Activated naive CD4-positive, alpha-beta T cell treated with anti-CD3 and anti-CD28 coated beads, Interleukin-2, amount 50 U/mL, for 24 hours (primary cell): ENCODE measurements at regions not wholly inside any gene's neighbourhood (a gene's known extent, or its start where the extent isn't known, plus 50 kb on each side); places are given as distances from the start of the nearest gene placed in this dataset.

Source experiments
- H3K27ac Mint-ChIP-seq: one replicate; pipeline ENCODE4 v1.8.0; 2021; ENCODE audit warnings: mild to moderate bottlenecking, mixed read lengths
- H3K27me3 Mint-ChIP-seq: one replicate; pipeline ENCODE4 v1.8.0; 2021; ENCODE audit warnings: mixed read lengths
- H3K36me3 Mint-ChIP-seq: one replicate; pipeline ENCODE4 v1.8.0; 2021; ENCODE audit warnings: mixed read lengths
- H3K4me1 Mint-ChIP-seq: one replicate; pipeline ENCODE4 v1.8.0; 2021; ENCODE audit warnings: mixed read lengths
- H3K4me3 Mint-ChIP-seq: one replicate; pipeline ENCODE4 v1.8.0; 2021; ENCODE audit warnings: mild to moderate bottlenecking, mixed read lengths
- H3K9me3 Mint-ChIP-seq: one replicate; pipeline ENCODE4 v1.8.0; 2021; ENCODE audit warnings: mixed read lengths

GRCh38 chr2:238596571-238597551 is 170.1 kb downstream of the ASB1 start:
- H3K9me3 Mint-ChIP-seq, result no peaks in the 10 kb centered on the region
- H3K27ac Mint-ChIP-seq, result no peak overlapping the region
- no peaks in the 10 kb centered on the region for H3K36me3 Mint-ChIP-seq
- no peak overlapping the region for H3K4me3 Mint-ChIP-seq
- H3K4me1 Mint-ChIP-seq, result no peaks in the 10 kb centered on the region
- no peaks in the 10 kb centered on the region for H3K27me3 Mint-ChIP-seq

- H3K27me3 Mint-ChIP-seq, result peaks cover 3% of the 10 kb centered on the region
- H3K36me3 Mint-ChIP-seq, result no peaks in the 10 kb centered on the region
- no peaks in the 10 kb centered on the region for H3K4me1 Mint-ChIP-seq
- no peak overlapping the region for H3K4me3 Mint-ChIP-seq
- H3K9me3 Mint-ChIP-seq, result no peaks in the 10 kb centered on the region
- no peak overlapping the region for H3K27ac Mint-ChIP-seq
Measured at GRCh38 chr2:238597638-238598528, 171.2 kb downstream of the ASB1 start.

- Mint-ChIP-seq H3K4me3 (no peak overlapping the region), H3K27me3 (peaks cover 4% of the 10 kb centered on the region), H3K27ac (no peak overlapping the region), H3K9me3 (peaks cover 11% of the 10 kb centered on the region), H3K36me3 (no peaks in the 10 kb centered on the region), H3K4me1 (no peaks in the 10 kb centered on the region)
Measured at GRCh38 chr2:238598802-238599530, 172.2 kb downstream of the ASB1 start.

GRCh38 chr2:238599549-238600505 is 173.1 kb downstream of the ASB1 start:
- Mint-ChIP-seq H3K27me3 (peaks cover 13% of the 10 kb centered on the region), H3K4me3 (no peak overlapping the region), H3K36me3 (no peaks in the 10 kb centered on the region), H3K4me1 (no peaks in the 10 kb centered on the region), H3K9me3 (peaks cover 19% of the 10 kb centered on the region), H3K27ac (no peak overlapping the region)

- Mint-ChIP-seq H3K27me3 (peaks cover 15% of the 10 kb centered on the region), H3K4me1 (no peaks in the 10 kb centered on the region), H3K4me3 (no peak overlapping the region), H3K9me3 (peaks cover 19% of the 10 kb centered on the region), H3K27ac (no peak overlapping the region), H3K36me3 (no peaks in the 10 kb centered on the region)
Measured at GRCh38 chr2:238600506-238601432, 174.0 kb downstream of the ASB1 start.

GRCh38 chr2:238601433-238602222 is 174.9 kb downstream of the ASB1 start:
- peaks cover 19% of the 10 kb centered on the region for H3K9me3 Mint-ChIP-seq
- no peaks in the 10 kb centered on the region for H3K4me1 Mint-ChIP-seq
- H3K36me3 Mint-ChIP-seq, result no peaks in the 10 kb centered on the region
- no peak overlapping the region for H3K4me3 Mint-ChIP-seq
- H3K27me3 Mint-ChIP-seq, result peaks cover 15% of the 10 kb centered on the region
- H3K27ac Mint-ChIP-seq, result no peak overlapping the region

GRCh38 chr2:238602223-238602960 is 175.7 kb downstream of the ASB1 start:
- H3K27me3 Mint-ChIP-seq, result peaks cover 15% of the 10 kb centered on the region
- H3K4me1 Mint-ChIP-seq, result no peaks in the 10 kb centered on the region
- H3K9me3 Mint-ChIP-seq, result peaks cover 24% of the 10 kb centered on the region
- H3K27ac Mint-ChIP-seq, result no peak overlapping the region
- no peak overlapping the region for H3K4me3 Mint-ChIP-seq
- H3K36me3 Mint-ChIP-seq, result no peaks in the 10 kb centered on the region

- Mint-ChIP-seq H3K27ac (no peak overlapping the region), H3K4me3 (no peak overlapping the region), H3K9me3 (peaks cover 28% of the 10 kb centered on the region), H3K27me3 (peaks cover 17% of the 10 kb centered on the region), H3K4me1 (no peaks in the 10 kb centered on the region), H3K36me3 (peaks cover 2% of the 10 kb centered on the region)
Measured at GRCh38 chr2:238603596-238603995, 176.9 kb downstream of the ASB1 start.

GRCh38 chr2:238606311-238606710 is 179.6 kb downstream of the ASB1 start:
- no peaks in the 10 kb centered on the region for H3K4me1 Mint-ChIP-seq
- H3K27ac Mint-ChIP-seq, result no peak overlapping the region
- no peak overlapping the region for H3K4me3 Mint-ChIP-seq
- H3K27me3 Mint-ChIP-seq, result peaks cover 17% of the 10 kb centered on the region
- peaks cover 2% of the 10 kb centered on the region for H3K36me3 Mint-ChIP-seq
- peaks cover 33% of the 10 kb centered on the region for H3K9me3 Mint-ChIP-seq

- H3K4me1 Mint-ChIP-seq, result no peaks in the 10 kb centered on the region
- peaks cover 2% of the 10 kb centered on the region for H3K27me3 Mint-ChIP-seq
- peaks cover 5% of the 10 kb centered on the region for H3K9me3 Mint-ChIP-seq
- no peak overlapping the region for H3K4me3 Mint-ChIP-seq
- H3K27ac Mint-ChIP-seq, result no peak overlapping the region
- no peaks in the 10 kb centered on the region for H3K36me3 Mint-ChIP-seq
Measured at GRCh38 chr2:238613610-238614009, 186.9 kb downstream of the ASB1 start.

- Mint-ChIP-seq H3K27me3 (peaks cover 4% of the 10 kb centered on the region), H3K27ac (no peak overlapping the region)
Measured at GRCh38 chr2:238614376-238614775, 187.6 kb downstream of the ASB1 start.

GRCh38 chr2:238615187-238615586 is 188.5 kb downstream of the ASB1 start:
- Mint-ChIP-seq H3K4me3 (no peak overlapping the region), H3K27ac (no peak overlapping the region), H3K4me1 (no peaks in the 10 kb centered on the region), H3K27me3 (peaks cover 6% of the 10 kb centered on the region), H3K9me3 (peaks cover 5% of the 10 kb centered on the region), H3K36me3 (no peaks in the 10 kb centered on the region)

More at GRCh38 chr2:238614376-238614775, 187.6 kb downstream of the ASB1 start:
- Mint-ChIP-seq H3K36me3 (no peaks in the 10 kb centered on the region), H3K9me3 (peaks cover 5% of the 10 kb centered on the region), H3K4me3 (no peak overlapping the region), H3K4me1 (no peaks in the 10 kb centered on the region)
